Adrenal gland (tissue), 9 donors: ENCODE measurements at regions not wholly inside any gene's neighbourhood (a gene's known extent, or its start where the extent isn't known, plus 50 kb on each side); places are given as distances from the start of the nearest gene placed in this dataset.

Experiments used
- DNase-seq, 7 donors: peaks; one replicate each; pipeline ENCODE4 v3.0.0-alpha.2; 2019 to 2020
- H3K27ac ChIP-seq, 5 donors: fragments of 200-600 bp; sonication (generic) in 4 of 5; 1 replicate in 3 of 5; 2 replicates in 2 of 5; pipeline versions ENCODE4 v1.5.1 to v1.8.0; 2016 to 2020; ENCODE audit warnings: mild to moderate bottlenecking in 1 of 5
- H3K27me3 ChIP-seq: fragments of 200-600 bp; 2 replicates; pipeline ENCODE4 v1.8.0; 2021
- H3K36me3 ChIP-seq, 2 donors: fragments of 200-600 bp; replicated peaks in 1 of 2; 1 replicate in 1 of 2; 2 replicates in 1 of 2; pipeline versions ENCODE4 v1.5.1 to v1.8.0; 2018 to 2022
- H3K4me1 ChIP-seq, 2 donors: fragments of 200-600 bp; replicated peaks in 1 of 2; 1 replicate in 1 of 2; 2 replicates in 1 of 2; pipeline versions ENCODE4 v1.5.1 to v1.8.0; 2018 to 2021
- H3K4me3 ChIP-seq, 4 donors: fragments of 200-600 bp; sonication (generic) in 3 of 4; one replicate each; pipeline ENCODE4 v1.5.1; 2016 to 2018
- H3K9me3 ChIP-seq, 3 donors: fragments of 200-600 bp; sonication (generic) in 1 of 3; replicated peaks in 1 of 3; 1 replicate in 2 of 3; 2 replicates in 1 of 3; pipeline versions ENCODE4 v1.5.1 to v1.8.0; 2016 to 2021
- CTCF ChIP-seq, 6 experiments: fragments of 450-650 bp in 4 of 6; fragments of 200-600 bp in 2 of 6; sonication (generic) in 1 of 6; IDR thresholded peaks; 1 replicate in 5 of 6; 2 replicates in 1 of 6; pipeline versions ENCODE4 v1.5.1 to v1.8.0; 2016 to 2021; ENCODE audit warnings: antibody characterized with exemption in 6 of 6, mild to moderate bottlenecking in 2 of 6, moderate library complexity in 1 of 6
- POLR2A ChIP-seq, 2 donors: fragments of 450-650 bp; IDR thresholded peaks; one replicate each; pipeline ENCODE4 v1.6.1; 2017; ENCODE audit warnings: antibody characterized with exemption in 2 of 2, mild to moderate bottlenecking in 2 of 2, moderate library complexity in 1 of 2
- WGBS, 4 donors: extraction: QIAGEN DNeasy Blood & Tissue Kit in 2 of 4; methylation state at CpG; one replicate each; pipeline versions ENCODE4 v1.1.5 to v1.1.7; 2013 to 2017; 5-methylcytosine and 5-hydroxymethylcytosine counted together
- intact Hi-C, 2 donors: fragments of 100-400 bp; cut with DNase I; formaldehyde crosslinking; loops; one replicate each; pipeline versions ENCODE4 v1.14.1 to v1.15.0; 2022 to 2023
- donor health status: healthy with polysubstance abuse.
- donor health status: Bipolar disorder and iron deficiency.
- donor health status: DM: yes; HTN: yes; CAD: no.
- donor health status: DM: no; HTN: no; CAD: no.
- donor health status: DM: no; HTN: no; CAD: no.

DNA sequence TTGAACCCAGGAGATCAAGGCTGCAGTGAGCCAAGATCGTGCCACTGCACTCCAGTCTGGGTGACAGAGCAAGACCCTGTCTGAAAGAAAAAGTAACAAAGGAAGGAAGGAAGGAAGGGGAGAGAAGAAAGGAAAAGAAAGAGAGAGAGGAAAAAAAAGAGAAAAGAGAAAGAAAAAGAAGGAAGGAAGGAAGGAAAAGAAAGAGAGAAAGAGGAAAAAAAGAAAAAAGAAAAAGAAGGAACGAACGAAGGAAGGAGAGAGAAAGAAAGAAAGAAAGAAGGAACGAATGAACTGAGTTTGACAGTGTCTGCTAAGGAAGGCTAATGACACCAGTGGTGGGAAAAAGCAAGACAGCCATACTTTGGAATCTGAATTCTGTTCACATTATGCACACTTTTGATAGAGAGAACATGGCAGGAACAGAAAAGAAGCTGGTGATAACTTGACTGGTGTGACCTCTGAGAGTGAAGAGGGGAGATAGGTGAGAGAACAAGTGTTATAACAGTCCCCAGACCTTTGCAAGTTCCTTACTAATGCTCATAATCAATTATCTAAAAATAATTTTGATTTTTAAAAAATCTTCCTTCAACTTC, 93.3 kb upstream of the MYLIP start:
- no peak for DNase-seq
- H3K4me1 ChIP-seq = no peaks in the 10 kb centered on the region
- TF ChIP-seq POLR2A (IDR thresholded peaks at IDR 0.05) = no peak
- no peak for TF ChIP-seq CTCF (IDR thresholded peaks at IDR 0.05)
- H3K36me3 ChIP-seq = no peaks in the 10 kb centered on the region
- H3K27me3 ChIP-seq = no peaks in the 10 kb centered on the region
- H3K4me3 ChIP-seq = no peak overlapping the region
- no peaks in the 10 kb centered on the region for H3K9me3 ChIP-seq
- 74 to 90% (median 85%) methylated on average over 4 of the region's 4 CpGs for WGBS, 4 donors
- no peak overlapping the region for H3K27ac ChIP-seq
- intact Hi-C loops = no loop called here

DNA sequence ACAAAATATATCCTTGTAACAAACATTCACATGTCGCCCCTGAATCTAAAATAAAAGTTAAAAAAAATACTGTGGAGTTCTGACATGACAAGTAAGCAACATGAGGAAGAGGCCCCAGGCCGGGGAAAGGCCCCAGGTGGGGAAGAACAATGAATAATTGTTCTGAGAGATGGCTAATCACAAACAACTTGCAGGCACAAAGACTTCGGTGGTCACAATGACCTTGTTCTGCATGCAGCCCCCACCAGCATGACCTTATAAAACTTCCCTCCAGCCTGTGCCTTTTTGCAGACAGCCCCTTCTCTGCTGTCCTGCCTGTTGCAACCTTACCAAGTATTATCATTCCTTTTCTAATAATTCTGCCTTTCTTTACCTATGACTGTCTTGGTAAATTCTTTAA, 95.7 kb upstream of the MYLIP start:
- Histone ChIP-seq H3K27me3 (no peaks in the 10 kb centered on the region), H3K4me1 (no peaks in the 10 kb centered on the region), H3K36me3 (no peaks in the 10 kb centered on the region), H3K9me3 (no peaks in the 10 kb centered on the region), H3K27ac (no peak overlapping the region), H3K4me3 (no peak overlapping the region)
- intact Hi-C loops = no loop called here
- DNase-seq = no peak
- TF ChIP-seq POLR2A (IDR thresholded peaks at IDR 0.05) (no peak), CTCF (IDR thresholded peaks at IDR 0.05) (no peak)
- WGBS, 4 donors = 58 to 69% (median 67%) methylated on average over 3 of the region's 3 CpGs

DNA sequence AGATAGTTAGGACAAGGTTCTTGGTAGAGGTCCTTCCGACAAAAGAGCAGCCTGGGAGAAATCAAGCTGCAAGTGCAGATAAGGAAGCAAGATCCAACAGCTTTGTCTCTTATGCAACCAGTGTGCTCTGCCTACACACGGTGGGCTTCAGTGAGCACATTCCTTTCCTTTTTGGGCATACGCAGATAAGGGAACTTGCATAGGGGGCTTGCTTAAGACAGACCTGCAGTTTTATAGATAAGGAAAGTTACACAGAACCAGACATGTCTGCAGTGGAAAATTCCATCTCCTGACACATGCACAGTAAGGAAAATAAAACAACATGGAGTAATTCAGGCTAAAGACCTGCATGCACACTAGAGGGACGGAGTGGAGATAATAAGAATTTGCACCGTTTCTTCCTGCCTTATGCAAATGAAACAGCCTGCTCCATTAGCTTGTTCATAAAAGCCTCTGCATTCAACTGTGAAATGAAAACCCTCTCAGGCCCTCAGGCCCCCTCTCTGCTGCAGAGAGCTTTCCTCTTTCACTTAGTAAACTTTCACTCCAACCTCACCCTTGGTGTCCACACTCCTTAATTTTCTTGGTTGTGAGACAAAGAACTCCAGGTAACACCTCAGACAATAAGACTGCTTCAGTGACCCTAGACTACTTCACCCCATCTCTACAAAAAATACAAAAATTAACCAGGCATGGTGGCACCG, 97.5 kb upstream of the MYLIP start:
- WGBS, 4 donors = 75 to 81% (median 79%) methylated on average over 5 to 6 of the region's 6 CpGs
- Histone ChIP-seq H3K9me3 (no peaks in the 10 kb centered on the region), H3K4me3 (no peak overlapping the region), H3K27ac (no peak overlapping the region), H3K36me3 (no peaks in the 10 kb centered on the region), H3K27me3 (no peaks in the 10 kb centered on the region), H3K4me1 (no peaks in the 10 kb centered on the region)
- TF ChIP-seq POLR2A (IDR thresholded peaks at IDR 0.05) (no peak), CTCF (IDR thresholded peaks at IDR 0.05) (no peak)
- no peak for DNase-seq
- intact Hi-C loops = no loop called here

GRCh38 chr6:16028966-16029365, 99.9 kb upstream of the MYLIP start:
- no peak for DNase-seq
- Histone ChIP-seq H3K4me3 (no peak overlapping the region), H3K4me1 (no peaks in the 10 kb centered on the region), H3K27me3 (no peaks in the 10 kb centered on the region), H3K27ac (no peak overlapping the region), H3K9me3 (no peaks in the 10 kb centered on the region), H3K36me3 (no peaks in the 10 kb centered on the region)
- 72 to 82% (median 81%) methylated on average over 3 of the region's 3 CpGs for WGBS, 4 donors
- TF ChIP-seq CTCF (IDR thresholded peaks at IDR 0.05) = no peak
- intact Hi-C loops = no loop called here
